Mesothelial cell of epicardium (in vitro differentiated cells): ENCODE measurements at regions not wholly inside any gene's neighbourhood (a gene's known extent, or its start where the extent isn't known, plus 50 kb on each side); places are given as distances from the start of the nearest gene placed in this dataset.

Experiments used
- DNase-seq, 2 experiments: peaks; one replicate each; pipeline ENCODE4 v3.0.0; 2021; ENCODE audit warnings: low spot score in 2 of 2; ENCODE audit not compliant: unreplicated experiment in 2 of 2
- H3K27ac Mint-ChIP-seq: 2 replicates; pipeline ENCODE4 v1.8.0; 2021; ENCODE audit warnings: mixed read lengths
- H3K27me3 Mint-ChIP-seq: 2 replicates; pipeline ENCODE4 v1.8.0; 2021; ENCODE audit warnings: low read depth, mixed read lengths
- H3K36me3 Mint-ChIP-seq: 2 replicates; pipeline ENCODE4 v1.8.0; 2021; ENCODE audit warnings: mixed read lengths
- H3K4me1 Mint-ChIP-seq: 2 replicates; pipeline ENCODE4 v1.8.0; 2021; ENCODE audit warnings: mixed read lengths
- H3K4me3 Mint-ChIP-seq: 2 replicates; pipeline ENCODE4 v1.8.0; 2021; ENCODE audit warnings: mild to moderate bottlenecking, moderate library complexity, mixed read lengths
- H3K9me3 Mint-ChIP-seq: 2 replicates; pipeline ENCODE4 v1.8.0; 2021; ENCODE audit warnings: mixed read lengths
- CTCF ChIP-seq: fragments of 200-600 bp; sonication (generic); IDR thresholded peaks from one replicate; pipeline ENCODE4 v1.5.0; 2021; ENCODE audit warnings: antibody characterized with exemption; ENCODE audit not compliant: unreplicated experiment

GRCh38 chr4:100804576-100805360 is 286.9 kb upstream of the EMCN start:
- DNase-seq, result no peak
- TF ChIP-seq CTCF, result no peak
- Mint-ChIP-seq H3K36me3 (no peaks in the 10 kb centered on the region), H3K4me3 (no peak overlapping the region), H3K4me1 (no peaks in the 10 kb centered on the region), H3K27ac (no peak overlapping the region), H3K27me3 (no peaks in the 10 kb centered on the region), H3K9me3 (peaks cover 3% of the 10 kb centered on the region)

- no peaks in the 10 kb centered on the region for H3K4me1 Mint-ChIP-seq
- H3K4me3 Mint-ChIP-seq, result no peak overlapping the region
- DNase-seq, result no peak
- peaks cover 3% of the 10 kb centered on the region for H3K9me3 Mint-ChIP-seq
- no peaks in the 10 kb centered on the region for H3K36me3 Mint-ChIP-seq
- no peak for TF ChIP-seq CTCF
- no peak overlapping the region for H3K27ac Mint-ChIP-seq
- H3K27me3 Mint-ChIP-seq, result no peaks in the 10 kb centered on the region
Measured at GRCh38 chr4:100803751-100804150, 285.9 kb upstream of the EMCN start.

- H3K4me3 Mint-ChIP-seq, result no peak overlapping the region
- no peaks in the 10 kb centered on the region for H3K27me3 Mint-ChIP-seq
- H3K4me1 Mint-ChIP-seq, result no peaks in the 10 kb centered on the region
- H3K9me3 Mint-ChIP-seq, result peaks cover 3% of the 10 kb centered on the region
- no peaks in the 10 kb centered on the region for H3K36me3 Mint-ChIP-seq
- no peak for TF ChIP-seq CTCF
- no peak for DNase-seq
- H3K27ac Mint-ChIP-seq, result no peak overlapping the region
Measured at GRCh38 chr4:100799761-100800539, 282.1 kb upstream of the EMCN start.

GRCh38 chr4:100797791-100798190 is 280.0 kb upstream of the EMCN start:
- Mint-ChIP-seq H3K9me3 (peaks cover 3% of the 10 kb centered on the region), H3K27me3 (no peaks in the 10 kb centered on the region), H3K27ac (no peak overlapping the region), H3K36me3 (no peaks in the 10 kb centered on the region), H3K4me1 (no peaks in the 10 kb centered on the region), H3K4me3 (no peak overlapping the region)
- TF ChIP-seq CTCF, result no peak
- DNase-seq, result no peak

- Mint-ChIP-seq H3K27ac (no peak overlapping the region), H3K36me3 (no peaks in the 10 kb centered on the region), H3K4me3 (no peak overlapping the region), H3K4me1 (no peaks in the 10 kb centered on the region), H3K9me3 (peaks cover 3% of the 10 kb centered on the region), H3K27me3 (no peaks in the 10 kb centered on the region)
- no peak for DNase-seq
- no peak for TF ChIP-seq CTCF
Measured at GRCh38 chr4:100797356-100797755, 279.5 kb upstream of the EMCN start.
